ENCODE measurements at regions not wholly inside any gene's neighbourhood (a gene's known extent, or its start where the extent isn't known, plus 50 kb on each side); places are given as distances from the start of the nearest gene placed in this dataset.

DNA sequence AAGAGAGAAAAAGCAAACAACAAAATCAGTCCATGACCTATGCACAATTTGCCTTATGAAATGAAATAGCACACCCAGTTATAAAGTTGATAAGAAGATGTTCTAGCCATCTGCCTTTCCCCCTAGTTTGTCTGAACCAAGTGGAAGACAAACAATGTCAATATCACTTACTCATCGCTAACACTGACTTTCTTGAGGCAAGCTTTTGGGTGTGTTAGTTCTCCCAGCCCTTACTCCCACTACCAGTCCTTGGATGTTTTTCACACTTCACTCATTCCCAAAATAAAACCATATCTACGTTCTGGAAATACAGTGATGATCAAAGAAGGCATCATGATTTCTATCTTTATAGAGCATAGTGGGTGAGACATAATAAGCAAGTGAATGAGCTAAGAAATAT is 393.8 kb downstream of the PCDH20 start:
- CTCF ChIA-PET, result no interaction called here
- no peak for TF ChIP-seq CTCF (IDR thresholded peaks at IDR 0.05; ENCODE audit: insufficient read depth, low read length, missing control alignments)
- POLR2A ChIA-PET, result no interaction called here
- H3K4me3 ChIP-seq (ENCODE audit: low read depth, low read length), result no peak overlapping the region
- no peak for DNase-seq (ENCODE audit: low read depth, low spot score)

GRCh38 chr13:61013796-61014195 is 401.9 kb downstream of the PCDH20 start:
- no peak overlapping the region for H3K4me3 ChIP-seq (ENCODE audit: low read depth, low read length)
- no peak for DNase-seq (ENCODE audit: low read depth, low spot score)
- ChIA-PET POLR2A (no interaction called here), CTCF (no interaction called here)
- no peak for TF ChIP-seq CTCF (IDR thresholded peaks at IDR 0.05; ENCODE audit: insufficient read depth, low read length, missing control alignments)

GRCh38 chr13:61010358-61010757 is 405.3 kb downstream of the PCDH20 start:
- ChIA-PET POLR2A (no interaction called here), CTCF (no interaction called here)
- H3K4me3 ChIP-seq (ENCODE audit: low read depth, low read length), result no peak overlapping the region
- no peak for DNase-seq (ENCODE audit: low read depth, low spot score)
- TF ChIP-seq CTCF (IDR thresholded peaks at IDR 0.05; ENCODE audit: insufficient read depth, low read length, missing control alignments), result no peak

- POLR2A ChIA-PET, result no interaction called here
- CTCF ChIA-PET, result no interaction called here
- DNase-seq (ENCODE audit: low read depth, low spot score), result no peak
- H3K4me3 ChIP-seq (ENCODE audit: low read depth, low read length), result no peak overlapping the region
- no peak for TF ChIP-seq CTCF (IDR thresholded peaks at IDR 0.05; ENCODE audit: insufficient read depth, low read length, missing control alignments)
These were observed 413.0 kb downstream of the PCDH20 start for GRCh38 chr13:61002686-61003085.

- ChIA-PET CTCF (no interaction called here), POLR2A (no interaction called here)
- no peak for TF ChIP-seq CTCF (IDR thresholded peaks at IDR 0.05; ENCODE audit: insufficient read depth, low read length, missing control alignments)
- H3K4me3 ChIP-seq (ENCODE audit: low read depth, low read length), result no peak overlapping the region
- DNase-seq (ENCODE audit: low read depth, low spot score), result no peak
These were observed 425.5 kb downstream of the PCDH20 start for GRCh38 chr13:60990032-60990733.

DNA sequence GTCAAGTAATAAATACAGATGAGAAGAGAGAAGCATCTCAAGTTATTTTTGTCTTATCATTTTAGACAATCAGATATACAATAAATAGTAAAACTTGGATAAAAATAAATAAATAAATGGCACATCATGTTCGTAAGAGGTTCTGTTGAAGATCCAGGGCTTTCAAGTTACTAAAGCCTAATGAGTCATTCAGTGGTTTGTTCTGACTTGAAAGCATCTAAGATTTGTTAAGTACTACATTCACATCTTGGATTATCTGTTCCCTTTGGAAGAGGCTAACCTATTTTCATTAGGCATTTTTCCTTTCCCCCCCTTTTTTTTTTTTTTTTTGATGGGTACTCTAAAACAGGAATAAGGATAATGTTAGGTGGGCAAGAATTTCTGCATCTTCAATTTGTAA is 429.3 kb downstream of the PCDH20 start:
- no peak for DNase-seq (ENCODE audit: low read depth, low spot score)
- POLR2A ChIA-PET, result no interaction called here
- H3K4me3 ChIP-seq (ENCODE audit: low read depth, low read length), result no peak overlapping the region
- TF ChIP-seq CTCF (IDR thresholded peaks at IDR 0.05; ENCODE audit: insufficient read depth, low read length, missing control alignments), result no peak
- CTCF ChIA-PET, result no interaction called here

Measured in AG04449 (cell line).